HEK293T (cell line): ENCODE measurements at regions not wholly inside any gene's neighbourhood (a gene's known extent, or its start where the extent isn't known, plus 50 kb on each side); places are given as distances from the start of the nearest gene placed in this dataset.

Experiments used
- ARNT ChIP-seq: fragments of 450-650 bp; IDR thresholded peaks from 2 replicates; pipeline ENCODE4 v1.6.1; 2017; ENCODE audit warnings: mild to moderate bottlenecking
- SP1 ChIP-seq: fragments of 450-650 bp; IDR thresholded peaks from 2 replicates; pipeline ENCODE4 v1.6.1; 2017
- ZNF384 ChIP-seq: fragments of 450-650 bp; IDR thresholded peaks from 2 replicates; pipeline ENCODE4 v1.6.1; 2016
- TF ChIP-seq, protein P1 (sequence below): fragments of 450-650 bp; IDR thresholded peaks from 2 replicates; pipeline ENCODE4 v1.6.1; 2016

DNA sequence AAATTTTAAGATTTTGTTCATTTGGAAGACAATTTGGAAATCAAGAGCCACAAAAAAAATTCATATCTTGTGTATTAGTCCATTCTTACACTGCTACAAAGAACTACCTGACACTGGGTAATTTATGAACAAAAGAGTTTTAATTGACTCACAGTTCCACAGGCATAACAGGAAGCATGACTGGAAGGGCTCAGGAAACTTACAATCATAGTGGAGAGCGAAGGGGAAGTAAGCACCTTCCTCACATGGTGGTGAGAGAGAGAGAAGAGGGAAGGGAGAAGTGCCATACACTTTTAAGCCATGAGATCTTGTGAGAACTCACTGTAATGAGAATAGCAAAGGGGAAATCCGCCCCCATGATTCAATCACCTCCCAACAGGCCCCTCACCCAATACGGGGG lies 274.4 kb downstream of the KCNN2 start:
- TF ChIP-seq, protein P1, sequence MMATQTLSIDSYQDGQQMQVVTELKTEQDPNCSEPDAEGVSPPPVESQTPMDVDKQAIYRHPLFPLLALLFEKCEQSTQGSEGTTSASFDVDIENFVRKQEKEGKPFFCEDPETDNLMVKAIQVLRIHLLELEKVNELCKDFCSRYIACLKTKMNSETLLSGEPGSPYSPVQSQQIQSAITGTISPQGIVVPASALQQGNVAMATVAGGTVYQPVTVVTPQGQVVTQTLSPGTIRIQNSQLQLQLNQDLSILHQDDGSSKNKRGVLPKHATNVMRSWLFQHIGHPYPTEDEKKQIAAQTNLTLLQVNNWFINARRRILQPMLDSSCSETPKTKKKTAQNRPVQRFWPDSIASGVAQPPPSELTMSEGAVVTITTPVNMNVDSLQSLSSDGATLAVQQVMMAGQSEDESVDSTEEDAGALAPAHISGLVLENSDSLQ = no peak
- TF ChIP-seq ARNT = no peak
- TF ChIP-seq SP1 = no peak
- no peak for TF ChIP-seq ZNF384
